GM21619 (cell line): ENCODE measurements at regions not wholly inside any gene's neighbourhood (a gene's known extent, or its start where the extent isn't known, plus 50 kb on each side); places are given as distances from the start of the nearest gene placed in this dataset.

Source experiments
- ATAC-seq: cut with Tn5 transposase; IDR thresholded peaks from one replicate; pipeline ENCODE4 v1.9.1; 2021; ENCODE audit not compliant: unreplicated experiment

- ATAC-seq: no peak
These were observed 2083.1 kb upstream of the PIK3C3 start for GRCh38 chr18:39871961-39872360.

- no peak for ATAC-seq
These were observed 2084.4 kb upstream of the PIK3C3 start for GRCh38 chr18:39870591-39870990.

DNA sequence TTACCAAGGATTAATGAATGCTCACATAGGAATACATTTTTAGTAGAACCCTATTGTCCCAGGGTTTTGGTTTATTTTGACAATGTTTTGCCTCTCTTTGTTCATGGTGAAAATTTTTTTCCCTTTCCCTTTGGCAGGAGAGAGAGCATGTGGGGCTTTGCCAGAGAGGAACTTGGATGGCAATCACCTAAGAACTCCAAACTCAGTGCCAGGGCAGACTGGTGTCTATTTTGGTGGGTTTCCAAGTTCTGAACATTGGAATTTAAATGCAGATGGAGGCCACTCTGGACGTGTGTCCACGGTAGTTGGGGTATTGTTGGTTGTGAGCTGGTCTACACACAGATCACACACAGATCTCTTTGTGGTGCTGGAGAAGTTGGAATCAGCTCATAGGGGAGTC lies 2091.1 kb upstream of the PIK3C3 start:
- no peak for ATAC-seq

DNA sequence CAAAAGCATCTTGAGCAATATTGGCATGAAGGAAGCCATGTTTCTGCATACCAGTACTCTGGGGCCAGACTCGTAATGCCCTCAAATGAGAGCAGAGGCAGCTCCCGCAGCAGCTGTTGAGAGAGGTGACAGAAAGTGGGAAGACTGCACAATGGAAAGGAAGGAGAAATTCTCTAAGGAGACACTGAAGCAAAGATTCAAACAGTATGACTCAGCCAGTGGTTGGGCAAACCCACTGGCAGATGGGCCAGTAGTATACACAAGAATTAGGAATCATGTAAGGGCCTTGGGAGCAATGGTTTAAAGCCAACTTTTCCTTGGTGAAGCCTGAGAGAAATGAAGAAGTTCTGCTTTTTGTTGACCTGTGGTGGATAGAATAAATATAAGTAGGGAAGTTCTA lies 2092.7 kb upstream of the PIK3C3 start:
- ATAC-seq: no peak

DNA sequence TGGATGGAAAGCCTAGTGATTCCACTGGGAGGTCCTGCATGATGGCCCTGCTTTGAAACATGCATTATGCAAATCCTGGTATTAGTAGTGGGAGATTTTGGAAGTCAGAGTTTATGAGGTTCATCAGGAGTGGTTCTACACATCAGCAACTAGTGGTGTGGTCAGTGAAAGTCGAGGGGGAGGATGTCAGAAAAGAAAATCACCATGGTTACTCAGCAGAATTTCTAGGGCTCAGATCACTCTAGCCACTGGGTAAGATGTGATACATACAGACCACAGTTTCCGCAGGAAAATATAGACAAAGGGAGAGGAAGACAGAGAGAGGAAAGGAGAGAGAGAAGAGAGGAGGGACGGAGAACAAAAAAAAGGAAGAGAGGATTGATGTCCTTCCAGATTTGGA lies 2100.7 kb upstream of the PIK3C3 start:
- no peak for ATAC-seq

DNA sequence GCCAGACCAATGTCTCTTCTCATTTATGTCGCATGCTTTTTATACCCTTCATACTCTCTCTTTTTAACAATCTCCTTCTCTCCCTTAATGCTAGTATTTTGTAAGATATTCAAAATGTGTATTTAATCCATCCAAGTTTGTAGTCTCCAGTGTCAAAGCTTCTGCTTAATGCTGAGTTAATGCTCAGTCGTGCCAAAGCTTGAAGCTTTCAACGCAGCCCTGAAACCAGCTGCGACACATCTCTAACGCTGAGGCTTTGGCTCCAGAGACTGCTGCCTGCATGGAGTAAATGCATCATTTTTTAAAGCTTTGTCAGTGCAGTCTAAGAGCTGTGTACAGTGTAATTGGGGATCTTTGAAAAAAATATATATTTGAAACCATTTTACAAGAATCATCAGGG lies 2108.8 kb upstream of the PIK3C3 start:
- no peak for ATAC-seq

DNA sequence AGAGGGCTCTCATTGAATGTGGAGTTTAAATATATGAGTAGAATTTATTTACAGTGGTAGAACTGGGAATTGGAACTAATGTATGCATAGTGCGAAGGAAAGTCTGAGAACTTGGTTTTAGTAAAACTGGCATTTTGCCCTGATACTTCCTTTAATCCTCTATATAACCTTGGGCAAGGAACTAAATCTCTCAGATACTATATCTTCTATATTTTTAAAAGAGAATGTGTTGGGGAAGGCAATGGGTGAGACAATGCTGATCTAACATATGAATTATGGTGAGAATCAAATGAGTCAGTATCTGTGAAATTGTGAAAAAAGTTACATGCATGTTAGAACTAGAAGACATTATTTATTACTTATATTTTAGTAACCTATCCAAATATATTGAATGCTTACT lies 2109.4 kb upstream of the PIK3C3 start:
- ATAC-seq: no peak

GRCh38 chr18:39845106-39845505 lies 2109.9 kb upstream of the PIK3C3 start:
- no peak for ATAC-seq

GRCh38 chr18:39843546-39843945 lies 2111.5 kb upstream of the PIK3C3 start:
- no peak for ATAC-seq

DNA sequence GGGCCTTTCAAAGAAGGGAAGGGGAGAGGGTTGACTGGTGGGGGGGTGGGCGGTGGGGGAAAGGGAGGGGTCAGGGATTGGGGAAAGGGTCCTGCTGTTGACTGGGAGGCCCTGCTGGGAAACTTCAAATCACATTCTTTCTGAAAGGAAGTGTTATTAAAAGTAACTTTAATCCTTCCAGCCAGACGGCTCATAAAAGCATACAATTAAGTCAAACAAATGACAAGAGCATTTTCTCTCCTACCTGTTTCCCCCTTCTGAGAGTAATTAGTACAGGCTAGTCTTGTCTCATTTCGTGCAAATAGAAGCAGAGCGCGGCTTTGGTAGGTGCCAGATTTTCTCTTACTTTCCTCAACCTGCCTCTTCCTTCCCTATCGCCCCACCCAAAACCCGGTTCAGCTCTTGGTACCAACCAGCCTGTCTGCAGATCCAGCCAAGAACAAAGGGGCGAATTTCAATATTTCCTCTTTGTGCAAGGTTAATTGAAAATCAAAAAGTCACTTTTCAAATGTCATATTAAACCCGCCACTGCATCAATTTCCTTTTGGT lies 2112.6 kb upstream of the PIK3C3 start:
- no peak for ATAC-seq

- ATAC-seq: no peak
These were observed 2113.3 kb upstream of the PIK3C3 start for GRCh38 chr18:39841482-39842365.

DNA sequence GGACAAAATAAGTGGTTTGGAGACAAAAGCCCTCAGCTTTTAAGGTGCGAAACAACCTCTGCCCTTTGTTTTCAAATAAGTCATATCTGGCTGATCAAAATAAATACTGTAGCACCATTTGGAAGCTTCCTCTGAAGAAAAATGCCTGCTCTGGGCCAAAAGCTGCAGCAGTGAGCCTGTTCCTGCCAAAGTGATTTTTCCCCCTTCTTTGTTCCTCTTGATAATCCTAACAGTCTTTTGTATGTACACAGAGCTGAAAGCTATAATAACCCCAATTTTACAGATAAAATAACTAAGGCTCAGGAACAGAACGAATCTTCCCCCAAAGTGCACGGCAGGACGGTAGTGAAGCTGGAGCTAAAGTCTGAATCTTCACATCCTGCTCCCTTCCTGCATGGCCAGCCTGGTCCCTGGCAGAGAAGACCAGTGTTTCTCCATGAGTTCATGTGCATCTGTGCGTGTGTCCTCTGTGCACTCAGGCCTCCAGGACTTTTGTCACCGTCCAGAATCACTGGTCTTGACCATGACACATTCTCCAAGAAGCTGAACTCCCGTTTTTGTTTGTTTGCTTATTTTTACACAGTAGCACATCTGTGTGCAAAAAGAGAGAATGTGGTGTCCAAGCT lies 2114.1 kb upstream of the PIK3C3 start:
- no peak for ATAC-seq

DNA sequence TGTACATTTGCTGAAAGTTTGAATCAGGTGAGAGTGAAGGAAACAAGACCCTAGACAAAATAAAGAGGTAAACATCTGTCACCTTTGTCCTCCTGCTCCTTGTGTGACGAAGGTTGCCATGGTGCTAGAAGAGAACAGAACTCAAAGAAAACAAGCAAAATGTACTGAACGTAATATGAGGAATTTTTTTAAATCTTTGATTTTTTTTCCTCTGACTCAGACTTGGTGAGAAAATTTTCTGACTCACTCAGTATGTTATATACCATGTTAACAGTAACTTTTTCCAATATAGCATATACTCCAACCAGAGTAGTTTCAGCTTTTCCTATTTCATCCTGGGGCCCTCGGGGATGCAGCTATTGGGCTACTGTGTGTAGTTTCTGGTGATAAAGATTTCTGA lies 2114.6 kb upstream of the PIK3C3 start:
- ATAC-seq: no peak

DNA sequence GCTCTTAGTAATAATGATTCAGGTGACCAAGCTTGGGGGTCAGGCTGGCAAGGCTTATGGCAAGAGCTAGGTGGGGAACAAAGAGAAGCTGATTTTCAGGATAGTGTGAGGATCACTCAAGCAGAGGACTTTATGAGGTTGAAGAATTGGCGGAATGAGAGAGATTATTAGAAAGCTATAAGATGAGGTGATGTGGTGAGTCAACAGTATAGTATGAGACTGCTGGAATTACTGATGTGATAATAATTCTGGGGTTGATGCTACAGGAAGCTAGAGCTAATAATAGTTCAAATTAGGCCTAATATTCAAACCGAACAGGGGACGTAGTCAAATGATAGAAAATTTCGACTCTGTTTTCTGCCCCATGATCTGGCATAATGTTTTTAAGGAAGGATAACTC lies 2115.3 kb upstream of the PIK3C3 start:
- no peak for ATAC-seq

GRCh38 chr18:39838831-39839230 lies 2116.2 kb upstream of the PIK3C3 start:
- no peak for ATAC-seq

DNA sequence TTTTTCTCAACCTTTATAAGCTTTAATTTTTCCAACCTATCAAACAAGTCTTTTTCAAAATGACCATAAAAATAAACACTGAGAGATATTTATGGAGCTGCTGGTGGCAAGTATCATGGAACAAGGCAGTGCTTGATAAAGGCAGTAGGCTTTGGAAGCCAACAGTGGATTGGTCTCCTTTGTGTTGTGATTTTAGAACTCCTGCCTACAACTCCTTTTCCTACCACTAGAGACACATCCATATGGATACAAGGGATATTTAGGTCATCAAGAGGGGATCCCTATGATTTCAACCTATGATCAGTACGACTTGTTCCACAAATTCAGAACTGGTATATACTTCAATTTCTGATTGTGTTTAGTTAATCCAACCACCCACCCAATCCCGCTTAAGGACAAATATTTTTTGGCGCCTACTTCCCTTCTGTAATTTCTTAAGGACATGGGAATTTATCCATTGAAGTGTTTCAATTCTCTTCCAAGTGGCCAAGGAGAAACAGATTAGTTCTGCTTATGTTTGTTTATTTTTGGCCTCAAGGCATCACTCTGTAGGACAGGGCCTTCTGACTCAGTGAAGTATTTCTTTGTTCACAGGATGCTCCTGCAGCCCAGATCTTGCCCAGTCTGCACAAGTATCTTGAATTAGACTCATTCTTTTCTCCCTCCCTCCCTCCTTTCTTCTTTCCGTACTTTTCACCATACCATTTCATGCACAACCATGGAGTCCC lies 2119.6 kb upstream of the PIK3C3 start:
- no peak for ATAC-seq

DNA sequence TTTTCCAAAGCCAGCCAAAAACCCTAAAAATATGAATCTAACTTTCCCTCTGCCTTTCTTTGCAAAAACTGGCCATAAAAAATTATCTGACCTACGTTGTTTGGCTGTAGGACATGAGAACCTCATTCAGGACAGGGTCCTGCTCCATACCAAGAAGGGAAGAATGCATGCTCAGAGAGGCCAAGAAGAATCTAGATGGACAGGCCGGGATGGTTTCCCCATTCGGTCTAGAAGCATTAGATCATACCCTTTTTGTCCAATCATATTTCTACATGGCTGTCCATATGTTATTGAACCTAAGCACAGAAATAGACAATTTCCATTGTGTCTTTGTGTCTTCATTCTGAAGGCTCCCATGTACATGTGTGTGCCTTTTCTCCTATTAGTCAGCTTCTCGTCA lies 2120.4 kb upstream of the PIK3C3 start:
- no peak for ATAC-seq

DNA sequence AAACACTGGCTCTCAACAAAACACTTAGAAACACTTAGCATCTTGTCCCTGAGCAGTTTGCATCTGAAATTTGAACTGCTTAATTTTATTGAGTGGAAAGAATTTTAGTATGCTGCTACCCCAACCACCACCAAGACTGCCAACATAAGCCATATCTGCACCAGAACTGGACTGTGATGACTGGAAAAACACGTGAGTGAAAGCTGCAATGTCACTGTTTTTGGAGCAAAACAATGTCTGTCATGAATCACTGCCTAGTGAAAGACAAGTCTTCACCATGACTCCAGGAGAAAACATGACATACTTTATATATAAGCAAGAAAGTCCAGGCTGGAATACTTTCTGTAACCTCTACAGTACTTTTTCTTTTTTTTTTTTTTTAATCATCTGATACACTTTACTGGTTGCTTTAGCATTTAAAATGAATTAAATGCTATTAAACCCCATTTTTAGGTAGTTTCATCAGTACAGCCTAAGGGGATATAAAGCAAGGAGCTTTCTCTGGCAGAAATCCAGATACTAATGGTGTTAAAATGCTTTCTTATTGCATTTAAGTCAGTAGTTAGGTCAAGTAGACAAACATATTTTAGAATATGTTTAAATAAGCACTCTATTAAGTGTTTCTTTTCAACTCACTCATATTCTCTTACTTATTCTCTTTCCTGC lies 2129.4 kb upstream of the PIK3C3 start:
- no peak for ATAC-seq

DNA sequence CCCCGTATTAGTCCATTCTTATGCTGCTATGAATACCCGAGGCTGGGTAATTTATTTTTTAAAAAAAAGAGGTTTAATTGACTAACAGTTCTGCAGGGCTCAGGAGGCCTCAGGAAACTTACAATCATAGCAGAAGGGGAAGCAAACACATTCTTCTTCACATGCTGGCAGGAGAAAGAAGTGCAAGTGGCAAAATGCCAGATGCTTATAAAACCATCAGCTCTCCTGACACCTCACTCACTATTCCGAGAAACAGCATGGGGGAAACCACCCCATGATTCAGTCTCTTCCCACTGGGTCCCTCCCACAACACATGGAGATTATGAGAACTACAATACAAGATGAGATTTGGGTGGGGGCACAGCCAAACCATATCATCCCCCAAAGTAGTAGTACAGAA lies 2148.5 kb upstream of the PIK3C3 start:
- no peak for ATAC-seq

DNA sequence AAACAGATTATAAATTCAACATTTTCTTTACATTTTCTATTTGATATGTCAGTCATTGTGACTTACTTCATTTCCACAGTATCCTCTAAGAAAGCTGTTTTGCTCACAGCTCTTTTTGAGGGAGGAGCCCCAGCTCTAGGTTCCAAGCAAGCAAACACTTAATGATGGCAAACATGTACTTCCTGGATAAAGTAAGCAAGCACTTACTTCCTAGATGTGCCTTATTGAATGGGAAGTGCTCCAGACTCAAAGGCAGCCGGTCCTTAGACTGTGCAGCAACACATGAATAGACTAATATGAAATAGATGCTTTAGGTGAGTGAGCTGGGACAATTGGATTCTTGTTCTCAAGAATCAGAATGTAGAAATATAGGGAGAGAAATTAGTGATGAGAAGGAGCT lies 2149.8 kb upstream of the PIK3C3 start:
- no peak for ATAC-seq

- ATAC-seq: no peak
These were observed 2152.3 kb upstream of the PIK3C3 start for GRCh38 chr18:39802648-39803229.
